PC-9 (cell line): ENCODE measurements at regions not wholly inside any gene's neighbourhood (a gene's known extent, or its start where the extent isn't known, plus 50 kb on each side); places are given as distances from the start of the nearest gene placed in this dataset.

ENCODE experiments used
- EZH2 ChIP-seq: fragments of 200-600 bp; sonication (generic); IDR thresholded peaks from 2 replicates; pipeline ENCODE4 v1.8.0; 2017; ENCODE audit warnings: antibody characterized with exemption, low read depth
- TF ChIP-seq, protein P1 (sequence below): fragments of 200-600 bp; sonication (generic); conservative IDR thresholded peaks from 2 replicates; pipeline ENCODE4 v1.6.1; 2017; ENCODE audit warnings: mixed run types, antibody characterized with exemption, mild to moderate bottlenecking, moderate library complexity

DNA sequence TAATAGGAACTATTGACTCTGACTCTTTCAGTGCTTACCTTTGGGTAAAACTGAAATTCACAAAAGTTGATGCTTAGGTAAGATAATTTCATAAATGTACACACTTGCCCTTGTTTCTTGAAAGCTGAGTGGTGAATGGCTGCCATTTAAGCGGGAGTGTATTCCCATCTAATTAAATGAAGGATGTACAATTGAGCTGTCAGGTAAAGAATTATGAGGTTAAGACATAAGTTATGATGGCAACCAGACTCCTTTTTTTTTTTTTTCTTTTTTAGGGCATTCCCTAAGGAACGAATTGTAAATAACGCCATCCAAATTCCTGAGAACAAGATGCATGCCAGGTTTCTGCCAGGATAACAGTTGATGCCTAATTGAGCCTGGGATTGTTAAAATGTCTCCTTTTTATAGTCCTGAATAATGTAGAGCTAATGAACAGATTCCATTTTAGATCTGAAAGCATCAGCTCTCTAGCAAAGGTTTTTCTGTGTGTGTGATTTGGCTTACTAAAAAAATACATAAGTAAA, 199.7 kb downstream of the ISL1 start:
- TF ChIP-seq, protein P1, sequence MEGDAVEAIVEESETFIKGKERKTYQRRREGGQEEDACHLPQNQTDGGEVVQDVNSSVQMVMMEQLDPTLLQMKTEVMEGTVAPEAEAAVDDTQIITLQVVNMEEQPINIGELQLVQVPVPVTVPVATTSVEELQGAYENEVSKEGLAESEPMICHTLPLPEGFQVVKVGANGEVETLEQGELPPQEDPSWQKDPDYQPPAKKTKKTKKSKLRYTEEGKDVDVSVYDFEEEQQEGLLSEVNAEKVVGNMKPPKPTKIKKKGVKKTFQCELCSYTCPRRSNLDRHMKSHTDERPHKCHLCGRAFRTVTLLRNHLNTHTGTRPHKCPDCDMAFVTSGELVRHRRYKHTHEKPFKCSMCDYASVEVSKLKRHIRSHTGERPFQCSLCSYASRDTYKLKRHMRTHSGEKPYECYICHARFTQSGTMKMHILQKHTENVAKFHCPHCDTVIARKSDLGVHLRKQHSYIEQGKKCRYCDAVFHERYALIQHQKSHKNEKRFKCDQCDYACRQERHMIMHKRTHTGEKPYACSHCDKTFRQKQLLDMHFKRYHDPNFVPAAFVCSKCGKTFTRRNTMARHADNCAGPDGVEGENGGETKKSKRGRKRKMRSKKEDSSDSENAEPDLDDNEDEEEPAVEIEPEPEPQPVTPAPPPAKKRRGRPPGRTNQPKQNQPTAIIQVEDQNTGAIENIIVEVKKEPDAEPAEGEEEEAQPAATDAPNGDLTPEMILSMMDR = no peak
- TF ChIP-seq EZH2 = no peak
